OCI-LY1 (cell line): ENCODE measurements at regions not wholly inside any gene's neighbourhood (a gene's known extent, or its start where the extent isn't known, plus 50 kb on each side); places are given as distances from the start of the nearest gene placed in this dataset.

ENCODE experiments used
- EZH2 ChIP-seq: fragments of 200-600 bp; sonication (generic), shearing (Covaris generic); IDR thresholded peaks from 2 replicates; pipeline ENCODE4 v1.8.0; 2017; ENCODE audit warnings: borderline replicate concordance, mixed run types, mild to moderate bottlenecking, antibody characterized with exemption, low read length, moderate library complexity, mixed read lengths
- TF ChIP-seq, protein P1 (sequence below): fragments of 200-600 bp; sonication (generic), shearing (Covaris generic); IDR thresholded peaks from 2 replicates; pipeline ENCODE4 v1.5.1; 2017; ENCODE audit warnings: mild to moderate bottlenecking, antibody characterized with exemption, low read length, moderate library complexity, mixed read lengths

DNA sequence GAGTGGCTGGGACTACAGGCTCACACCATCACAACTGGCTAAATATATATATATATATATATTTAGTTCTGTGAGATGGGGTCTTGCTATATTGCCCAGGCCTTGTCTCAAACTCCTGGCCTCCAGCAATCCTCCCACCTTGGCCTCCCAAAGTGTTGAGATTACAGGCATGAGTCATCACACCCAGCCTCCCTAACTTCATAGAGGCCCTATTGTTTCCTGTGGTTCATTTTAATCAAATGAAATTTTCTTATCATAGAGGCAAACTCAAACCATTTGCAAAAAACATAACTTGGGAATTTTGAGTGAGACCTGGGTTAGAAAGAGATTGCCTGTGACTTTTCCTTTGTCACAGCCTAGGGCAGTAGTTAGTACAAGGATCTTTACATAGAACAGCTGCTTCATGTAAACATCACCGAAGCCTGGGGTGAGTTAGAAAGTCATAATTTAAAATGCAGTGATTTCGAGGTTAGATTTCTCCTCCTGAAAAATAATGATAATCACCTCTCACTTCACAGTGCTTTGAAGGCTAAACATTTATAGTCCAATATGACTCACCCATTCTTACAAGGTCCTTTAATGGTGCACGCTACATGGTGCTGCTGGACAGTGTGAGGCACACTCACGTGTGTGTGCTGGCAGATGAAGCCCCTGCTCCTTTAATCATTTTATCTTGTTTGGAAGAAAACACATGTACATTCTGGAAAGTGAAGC lies 188.9 kb downstream of the RHOU start:
- TF ChIP-seq, protein P1, sequence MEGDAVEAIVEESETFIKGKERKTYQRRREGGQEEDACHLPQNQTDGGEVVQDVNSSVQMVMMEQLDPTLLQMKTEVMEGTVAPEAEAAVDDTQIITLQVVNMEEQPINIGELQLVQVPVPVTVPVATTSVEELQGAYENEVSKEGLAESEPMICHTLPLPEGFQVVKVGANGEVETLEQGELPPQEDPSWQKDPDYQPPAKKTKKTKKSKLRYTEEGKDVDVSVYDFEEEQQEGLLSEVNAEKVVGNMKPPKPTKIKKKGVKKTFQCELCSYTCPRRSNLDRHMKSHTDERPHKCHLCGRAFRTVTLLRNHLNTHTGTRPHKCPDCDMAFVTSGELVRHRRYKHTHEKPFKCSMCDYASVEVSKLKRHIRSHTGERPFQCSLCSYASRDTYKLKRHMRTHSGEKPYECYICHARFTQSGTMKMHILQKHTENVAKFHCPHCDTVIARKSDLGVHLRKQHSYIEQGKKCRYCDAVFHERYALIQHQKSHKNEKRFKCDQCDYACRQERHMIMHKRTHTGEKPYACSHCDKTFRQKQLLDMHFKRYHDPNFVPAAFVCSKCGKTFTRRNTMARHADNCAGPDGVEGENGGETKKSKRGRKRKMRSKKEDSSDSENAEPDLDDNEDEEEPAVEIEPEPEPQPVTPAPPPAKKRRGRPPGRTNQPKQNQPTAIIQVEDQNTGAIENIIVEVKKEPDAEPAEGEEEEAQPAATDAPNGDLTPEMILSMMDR = no peak
- TF ChIP-seq EZH2 = no peak
